ENCODE measurements at regions not wholly inside any gene's neighbourhood (a gene's known extent, or its start where the extent isn't known, plus 50 kb on each side); places are given as distances from the start of the nearest gene placed in this dataset.
"Not testable (repeated sequence)": the region's sequence is repeated elsewhere in the genome, so short reads cannot be mapped to it uniquely, and the experiment has no call there.

DNA sequence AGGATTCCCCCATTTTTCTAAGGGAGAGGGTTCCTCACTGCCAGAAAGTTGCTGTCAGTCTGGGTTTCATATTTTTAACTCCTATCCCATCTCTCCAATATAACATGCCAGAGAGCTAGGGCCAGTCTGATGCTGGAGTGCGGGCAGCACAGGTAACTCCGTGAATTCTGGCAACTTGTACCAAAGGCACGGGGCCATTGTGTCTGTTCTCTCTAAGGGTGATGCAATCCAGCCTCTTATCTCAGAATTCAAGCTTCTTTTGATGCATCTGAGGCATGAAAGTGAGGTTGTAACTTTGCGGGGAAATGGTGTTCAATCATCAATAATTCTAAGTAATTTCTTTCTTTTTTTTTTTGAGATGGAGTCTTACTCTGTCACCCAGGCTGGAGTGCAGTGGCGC lies 1074.4 kb downstream of the TYW1 start:
- no peak for DNase-seq
- Histone ChIP-seq H3K4me1 (ENCODE audit: control insufficient read depth, low read depth, low read length) (no peaks in the 10 kb centered on the region), H3K4me2 (ENCODE audit: low read length) (no peak overlapping the region), H3K79me2 (ENCODE audit: control insufficient read depth, insufficient read depth, low read length) (no peaks in the 10 kb centered on the region), H3K56ac (ENCODE audit: low read length) (no peak overlapping the region), H4K5ac (ENCODE audit: low read length) (no peak overlapping the region), H2BK15ac (replicated peaks; ENCODE audit: low read depth) (no peak overlapping the region), H3K4me3 (ENCODE audit: low read length) (no peak overlapping the region), H3K36me3 (ENCODE audit: control insufficient read depth, insufficient read depth, low read length) (no peaks in the 10 kb centered on the region), H3K23ac (ENCODE audit: low read length) (no peak overlapping the region), H3K4ac (ENCODE audit: low read depth, low read length) (no peak overlapping the region), H2BK5ac (ENCODE audit: low read length) (no peak overlapping the region), H3K79me1 (ENCODE audit: low read length) (no peaks in the 10 kb centered on the region), H2AK5ac (ENCODE audit: low read length) (no peak overlapping the region), H3K18ac (ENCODE audit: low read length) (no peak overlapping the region), H3K9ac (ENCODE audit: low read length) (no peak overlapping the region), H2BK120ac (ENCODE audit: low read depth, low read length) (no peak overlapping the region), H3K27ac (ENCODE audit: low read depth, low read length) (no peak overlapping the region), H3K27me3 (ENCODE audit: insufficient read depth, low read length, poor library complexity) (no peaks in the 10 kb centered on the region), H4K8ac (ENCODE audit: low read depth, low read length) (no peak overlapping the region)
- no CpG with 5 or more reads among the region's 5 CpGs for WGBS (ENCODE audit: extremely low coverage, insufficient coverage, low lambda C conversion rate)

DNA sequence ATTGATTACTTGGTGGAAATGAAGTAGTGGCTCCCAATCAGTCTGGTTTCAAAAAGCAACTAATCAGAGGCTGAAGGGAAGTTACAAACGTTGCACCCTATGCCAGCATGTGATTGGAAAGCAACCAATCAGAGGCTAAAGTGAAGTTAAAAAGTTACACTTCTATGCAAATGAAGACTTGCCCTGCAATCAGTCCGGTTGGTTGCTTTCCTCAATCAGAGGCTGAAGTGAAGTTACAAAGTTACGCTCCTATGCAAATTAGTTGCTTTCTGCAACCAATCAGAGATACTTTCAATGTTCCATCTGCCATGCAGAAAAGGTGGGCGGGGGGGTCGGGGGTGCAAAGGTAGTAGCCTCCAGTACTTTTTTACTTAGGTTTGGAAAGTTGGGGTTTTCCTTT lies 1077.1 kb downstream of the TYW1 start:
- H3K56ac ChIP-seq (ENCODE audit: low read length): no peak overlapping the region
- no peak overlapping the region for H2BK5ac ChIP-seq (ENCODE audit: low read length)
- no peak overlapping the region for H3K9ac ChIP-seq (ENCODE audit: low read length)
- no peak overlapping the region for H4K8ac ChIP-seq (ENCODE audit: low read depth, low read length)
- whole genome bisulfite sequencing (ENCODE audit: extremely low coverage, insufficient coverage, low lambda C conversion rate): no CpG with 5 or more reads among the region's 5 CpGs
- no peak overlapping the region for H2BK15ac ChIP-seq (replicated peaks; ENCODE audit: low read depth)
- no peak overlapping the region for H4K5ac ChIP-seq (ENCODE audit: low read length)
- DNase-seq: no peak
- H3K27ac ChIP-seq (ENCODE audit: low read depth, low read length): no peak overlapping the region
- no peaks in the 10 kb centered on the region for H3K27me3 ChIP-seq (ENCODE audit: insufficient read depth, low read length, poor library complexity)
- H3K4me3 ChIP-seq (ENCODE audit: low read length): no peak overlapping the region
- H3K4me1 ChIP-seq (ENCODE audit: control insufficient read depth, low read depth, low read length): no peaks in the 10 kb centered on the region
- H3K79me1 ChIP-seq (ENCODE audit: low read length): no peaks in the 10 kb centered on the region
- H2AK5ac ChIP-seq (ENCODE audit: low read length): no peak overlapping the region
- no peak overlapping the region for H3K4ac ChIP-seq (ENCODE audit: low read depth, low read length)
- H3K4me2 ChIP-seq (ENCODE audit: low read length): no peak overlapping the region
- no peak overlapping the region for H2BK120ac ChIP-seq (ENCODE audit: low read depth, low read length)
- H3K36me3 ChIP-seq (ENCODE audit: control insufficient read depth, insufficient read depth, low read length): no peaks in the 10 kb centered on the region
- no peak overlapping the region for H3K23ac ChIP-seq (ENCODE audit: low read length)
- H3K79me2 ChIP-seq (ENCODE audit: control insufficient read depth, insufficient read depth, low read length): no peaks in the 10 kb centered on the region
- H3K18ac ChIP-seq (ENCODE audit: low read length): no peak overlapping the region

DNA sequence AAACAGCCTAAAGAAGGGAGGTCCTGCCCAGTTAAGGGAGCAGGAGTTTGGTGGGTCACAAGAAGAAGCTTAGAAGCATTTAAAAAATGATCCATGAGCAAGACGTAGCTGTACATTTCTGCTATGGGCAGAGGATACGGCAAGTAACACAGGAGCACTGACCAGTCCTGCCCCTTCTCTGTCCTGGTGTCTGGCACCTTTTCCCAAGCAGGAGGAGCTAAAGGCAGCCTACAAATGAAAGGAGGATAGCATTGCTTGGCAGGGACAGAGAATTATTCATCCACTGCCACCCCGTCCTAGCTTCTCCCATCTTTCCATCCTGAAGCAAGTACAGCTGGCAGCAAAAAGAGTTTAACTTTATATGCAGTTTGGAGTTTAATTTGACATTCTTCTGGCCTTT lies 1077.6 kb downstream of the TYW1 start:
- H4K5ac ChIP-seq (ENCODE audit: low read length): no peak overlapping the region
- H2BK120ac ChIP-seq (ENCODE audit: low read depth, low read length): no peak overlapping the region
- no peak overlapping the region for H3K56ac ChIP-seq (ENCODE audit: low read length)
- no peaks in the 10 kb centered on the region for H3K4me1 ChIP-seq (ENCODE audit: control insufficient read depth, low read depth, low read length)
- no peak overlapping the region for H3K27ac ChIP-seq (ENCODE audit: low read depth, low read length)
- no peak overlapping the region for H2BK5ac ChIP-seq (ENCODE audit: low read length)
- no peak overlapping the region for H4K8ac ChIP-seq (ENCODE audit: low read depth, low read length)
- H2BK15ac ChIP-seq (replicated peaks; ENCODE audit: low read depth): no peak overlapping the region
- no peaks in the 10 kb centered on the region for H3K79me1 ChIP-seq (ENCODE audit: low read length)
- H3K4me3 ChIP-seq (ENCODE audit: low read length): no peak overlapping the region
- DNase-seq: no peak
- peak overlapping the region; percentile 45 for H3K23ac ChIP-seq (ENCODE audit: low read length)
- no peak overlapping the region for H3K18ac ChIP-seq (ENCODE audit: low read length)
- H3K4me2 ChIP-seq (ENCODE audit: low read length): no peak overlapping the region
- H3K9ac ChIP-seq (ENCODE audit: low read length): no peak overlapping the region
- no peaks in the 10 kb centered on the region for H3K36me3 ChIP-seq (ENCODE audit: control insufficient read depth, insufficient read depth, low read length)
- no peak overlapping the region for H2AK5ac ChIP-seq (ENCODE audit: low read length)
- no peaks in the 10 kb centered on the region for H3K79me2 ChIP-seq (ENCODE audit: control insufficient read depth, insufficient read depth, low read length)
- H3K4ac ChIP-seq (ENCODE audit: low read depth, low read length): no peak overlapping the region
- no peaks in the 10 kb centered on the region for H3K27me3 ChIP-seq (ENCODE audit: insufficient read depth, low read length, poor library complexity)
- no CpG with 5 or more reads among the region's 3 CpGs for WGBS (ENCODE audit: extremely low coverage, insufficient coverage, low lambda C conversion rate)

DNA sequence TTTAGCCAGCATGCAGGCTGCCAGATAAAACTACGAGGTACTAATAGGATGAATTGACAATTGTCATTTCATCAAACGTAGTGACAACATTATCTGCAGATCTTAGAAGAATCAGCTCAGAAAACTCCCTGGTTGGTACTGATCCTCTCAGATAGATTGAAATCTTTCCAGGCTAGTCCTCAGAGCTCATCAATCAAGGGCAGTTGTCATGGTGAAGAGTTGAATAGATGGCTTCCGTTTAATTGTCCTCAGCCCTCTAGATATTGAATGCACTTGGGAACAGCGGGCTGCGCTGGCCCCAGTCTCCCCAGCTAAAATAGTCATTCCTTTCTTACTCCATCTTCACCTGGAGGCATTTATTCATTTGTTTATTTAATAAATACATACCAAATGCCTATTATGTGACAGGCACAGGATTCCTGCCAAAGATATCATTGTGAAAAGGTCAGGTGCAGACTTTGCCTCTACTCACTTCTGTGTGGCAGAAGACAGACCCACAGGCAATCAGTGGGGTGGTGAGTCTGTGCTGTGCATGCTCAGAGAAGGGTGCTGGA lies 1081.6 kb downstream of the TYW1 start:
- no peaks in the 10 kb centered on the region for H3K79me2 ChIP-seq (ENCODE audit: control insufficient read depth, insufficient read depth, low read length)
- no peak overlapping the region for H3K18ac ChIP-seq (ENCODE audit: low read length)
- no peak overlapping the region for H2BK15ac ChIP-seq (replicated peaks; ENCODE audit: low read depth)
- no peak overlapping the region for H3K9ac ChIP-seq (ENCODE audit: low read length)
- no peak overlapping the region for H4K8ac ChIP-seq (ENCODE audit: low read depth, low read length)
- no peak overlapping the region for H3K23ac ChIP-seq (ENCODE audit: low read length)
- no peak overlapping the region for H3K4ac ChIP-seq (ENCODE audit: low read depth, low read length)
- H3K27ac ChIP-seq (ENCODE audit: low read depth, low read length): no peak overlapping the region
- no peak for DNase-seq
- no peaks in the 10 kb centered on the region for H3K4me1 ChIP-seq (ENCODE audit: control insufficient read depth, low read depth, low read length)
- no peaks in the 10 kb centered on the region for H3K79me1 ChIP-seq (ENCODE audit: low read length)
- no peak overlapping the region for H3K56ac ChIP-seq (ENCODE audit: low read length)
- no peaks in the 10 kb centered on the region for H3K36me3 ChIP-seq (ENCODE audit: control insufficient read depth, insufficient read depth, low read length)
- no peak overlapping the region for H4K5ac ChIP-seq (ENCODE audit: low read length)
- no peaks in the 10 kb centered on the region for H3K27me3 ChIP-seq (ENCODE audit: insufficient read depth, low read length, poor library complexity)
- no peak overlapping the region for H3K4me2 ChIP-seq (ENCODE audit: low read length)
- H2BK120ac ChIP-seq (ENCODE audit: low read depth, low read length): no peak overlapping the region
- no peak overlapping the region for H3K4me3 ChIP-seq (ENCODE audit: low read length)
- H2BK5ac ChIP-seq (ENCODE audit: low read length): no peak overlapping the region
- WGBS (ENCODE audit: extremely low coverage, insufficient coverage, low lambda C conversion rate): no CpG with 5 or more reads among the region's 5 CpGs
- H2AK5ac ChIP-seq (ENCODE audit: low read length): no peak overlapping the region

DNA sequence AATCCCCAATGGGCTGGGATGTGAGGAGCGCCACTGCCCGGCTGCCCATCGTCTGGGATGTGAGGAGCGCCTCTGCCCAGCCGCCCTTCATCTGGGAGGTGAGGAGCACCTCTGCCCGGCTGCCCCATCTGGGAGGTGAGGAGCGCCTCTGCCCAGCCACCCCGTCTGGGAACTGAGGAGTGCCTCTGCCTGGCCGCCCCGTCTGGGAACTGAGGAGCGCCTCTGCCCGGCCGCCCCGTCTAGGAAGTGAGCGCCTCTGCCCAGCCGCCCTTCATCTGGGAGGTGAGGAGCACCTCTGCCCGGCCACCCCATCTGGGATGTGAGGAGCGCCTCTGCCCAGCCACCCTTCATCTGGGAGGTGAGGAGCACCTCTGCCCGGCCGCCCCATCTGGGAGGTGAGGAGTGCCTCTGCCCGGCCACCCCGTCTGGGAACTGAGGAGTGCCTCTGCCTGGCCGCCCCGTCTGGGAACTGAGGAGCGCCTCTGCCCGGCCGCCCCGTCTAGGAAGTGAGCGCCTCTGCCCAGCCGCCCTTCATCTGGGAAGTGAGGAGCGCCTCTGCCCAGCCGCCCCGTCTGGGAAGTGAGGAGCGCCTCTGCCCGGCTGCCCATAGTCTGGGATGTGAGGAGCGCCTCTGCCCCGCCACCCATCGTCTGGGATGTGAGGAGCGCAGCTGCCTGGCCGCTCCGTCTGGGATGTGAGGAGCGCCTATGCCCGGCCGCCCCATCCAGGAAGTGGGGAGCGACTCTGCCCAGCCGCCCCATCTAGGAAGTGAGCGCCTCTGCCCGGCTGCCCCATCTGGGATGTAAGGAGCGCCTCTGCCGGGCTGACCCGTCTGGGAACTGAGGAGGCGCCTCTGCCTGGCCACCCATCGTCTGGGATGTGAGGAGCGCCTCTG lies 1085.7 kb downstream of the TYW1 start:
- not testable (repeated sequence) for DNase-seq; H3K23ac ChIP-seq (ENCODE audit: low read length); H3K27ac ChIP-seq (ENCODE audit: low read depth, low read length); H3K18ac ChIP-seq (ENCODE audit: low read length); H3K4me1 ChIP-seq (ENCODE audit: control insufficient read depth, low read depth, low read length); H3K4ac ChIP-seq (ENCODE audit: low read depth, low read length); H3K4me3 ChIP-seq (ENCODE audit: low read length); H3K56ac ChIP-seq (ENCODE audit: low read length); H4K8ac ChIP-seq (ENCODE audit: low read depth, low read length); H2BK120ac ChIP-seq (ENCODE audit: low read depth, low read length); H3K4me2 ChIP-seq (ENCODE audit: low read length); H3K27me3 ChIP-seq (ENCODE audit: insufficient read depth, low read length, poor library complexity); H2AK5ac ChIP-seq (ENCODE audit: low read length); H3K79me1 ChIP-seq (ENCODE audit: low read length); H2BK5ac ChIP-seq (ENCODE audit: low read length); H2BK15ac ChIP-seq (replicated peaks; ENCODE audit: low read depth); H3K79me2 ChIP-seq (ENCODE audit: control insufficient read depth, insufficient read depth, low read length); H3K9ac ChIP-seq (ENCODE audit: low read length); H4K5ac ChIP-seq (ENCODE audit: low read length); H3K36me3 ChIP-seq (ENCODE audit: control insufficient read depth, insufficient read depth, low read length)
- no CpG with 5 or more reads among the region's 54 CpGs for WGBS (ENCODE audit: extremely low coverage, insufficient coverage, low lambda C conversion rate)
